HG03135 (cell line): ENCODE measurements at regions not wholly inside any gene's neighbourhood (a gene's known extent, or its start where the extent isn't known, plus 50 kb on each side); places are given as distances from the start of the nearest gene placed in this dataset.

Experiments
- ATAC-seq: cut with Tn5 transposase; IDR thresholded peaks from one replicate; pipeline ENCODE4 v1.9.1; 2021; ENCODE audit warnings: mild to moderate bottlenecking, moderate library complexity; ENCODE audit not compliant: unreplicated experiment

DNA sequence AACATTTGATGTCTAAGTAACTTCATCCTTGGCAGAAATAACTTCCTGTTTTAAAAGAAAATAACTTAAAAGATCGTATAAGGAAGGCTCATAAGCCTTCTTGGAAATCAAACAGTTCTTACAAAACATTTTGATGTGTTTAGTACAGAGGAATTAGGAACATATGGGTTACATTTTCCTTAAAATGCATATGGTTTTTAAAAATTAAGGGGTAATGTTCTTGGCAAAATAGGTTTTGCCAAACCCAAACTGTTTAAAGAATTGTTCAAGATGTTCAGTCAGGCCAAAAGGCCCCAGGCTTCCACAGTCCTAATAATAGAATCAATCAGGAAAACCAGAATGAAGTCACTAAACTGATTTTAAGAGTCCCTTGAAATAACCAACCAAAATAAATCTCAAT, 142.7 kb upstream of the SLC35B3 start:
- no peak for ATAC-seq

DNA sequence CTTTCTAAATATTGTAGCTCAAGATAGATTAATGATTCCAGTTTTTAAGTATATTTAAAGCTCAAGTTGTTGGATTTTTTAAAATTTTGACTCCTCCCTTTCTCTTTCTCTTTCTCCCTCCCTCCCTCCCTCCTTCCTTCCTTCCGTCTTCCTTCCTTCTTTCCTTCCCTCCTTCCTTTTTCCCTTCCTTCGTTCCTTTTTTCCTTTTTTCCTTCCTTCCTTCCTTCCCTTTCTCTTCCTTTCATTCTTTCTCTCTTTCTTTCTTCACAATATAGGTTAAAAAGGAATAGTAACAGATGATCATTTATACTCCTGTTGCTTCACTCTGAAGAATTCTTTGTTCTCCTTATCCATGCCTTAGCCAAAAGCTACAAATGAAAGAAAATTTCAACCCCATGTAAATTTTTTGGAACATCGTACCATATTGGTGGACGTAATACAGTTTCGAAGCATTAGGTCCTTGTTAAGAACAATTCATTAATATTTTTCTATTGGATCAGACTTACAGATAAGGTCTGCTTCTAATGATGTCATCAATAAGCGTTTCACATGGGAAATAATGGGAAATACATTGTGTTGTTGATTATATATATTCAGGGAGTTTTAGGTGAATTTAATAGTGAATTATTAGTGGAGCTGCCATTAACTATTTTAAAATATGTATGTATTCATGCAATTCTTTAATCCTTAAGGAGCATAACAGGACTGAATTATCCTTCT, 139.6 kb upstream of the SLC35B3 start:
- no peak for ATAC-seq

DNA sequence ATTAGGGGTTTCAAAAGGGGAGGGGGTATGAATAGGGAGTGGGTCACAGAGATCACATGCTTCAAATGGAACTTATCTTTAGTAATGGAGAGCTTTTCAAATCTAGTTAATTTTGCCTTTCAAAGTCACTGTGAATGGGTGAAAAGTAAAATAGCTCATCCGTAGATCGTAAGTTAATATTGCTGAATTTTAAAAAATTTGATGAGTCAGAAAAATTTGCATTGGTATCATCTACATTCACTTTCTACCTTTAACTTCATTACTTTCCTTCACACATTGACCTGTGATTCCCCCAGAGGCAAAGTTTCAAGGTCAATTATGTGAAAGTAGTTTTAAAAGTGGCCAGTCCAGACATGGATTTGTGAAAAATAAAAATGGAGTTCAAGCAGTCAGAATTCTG, 139.0 kb upstream of the SLC35B3 start:
- ATAC-seq = no peak

GRCh38 chr6:8570256-8570920, 135.0 kb upstream of the SLC35B3 start:
- no peak for ATAC-seq

DNA sequence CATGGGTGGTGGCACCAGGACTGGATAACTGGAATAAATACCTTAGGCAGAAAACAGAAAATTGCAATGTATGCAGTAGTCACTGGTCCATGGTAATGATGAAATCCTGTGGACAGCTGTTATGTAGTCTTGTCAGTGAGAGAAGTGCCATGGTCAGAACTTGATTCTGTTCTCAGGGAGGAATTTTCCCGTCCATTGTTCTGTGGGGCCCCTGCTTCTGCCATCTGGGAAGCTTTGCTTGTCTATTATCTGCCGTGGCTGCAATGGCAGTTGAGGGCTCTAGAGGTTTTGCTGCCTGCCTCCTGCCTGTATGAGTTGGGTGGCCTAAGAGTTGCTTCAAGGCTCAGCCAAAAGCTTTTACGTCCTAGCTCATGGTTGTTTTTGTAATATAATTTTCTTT, 126.8 kb upstream of the SLC35B3 start:
- ATAC-seq = no peak

- no peak for ATAC-seq
Measured at GRCh38 chr6:8558953-8559352, 123.6 kb upstream of the SLC35B3 start.

GRCh38 chr6:8557014-8557748, 121.8 kb upstream of the SLC35B3 start:
- ATAC-seq = no peak

GRCh38 chr6:8556370-8557013, 121.1 kb upstream of the SLC35B3 start:
- no peak for ATAC-seq

DNA sequence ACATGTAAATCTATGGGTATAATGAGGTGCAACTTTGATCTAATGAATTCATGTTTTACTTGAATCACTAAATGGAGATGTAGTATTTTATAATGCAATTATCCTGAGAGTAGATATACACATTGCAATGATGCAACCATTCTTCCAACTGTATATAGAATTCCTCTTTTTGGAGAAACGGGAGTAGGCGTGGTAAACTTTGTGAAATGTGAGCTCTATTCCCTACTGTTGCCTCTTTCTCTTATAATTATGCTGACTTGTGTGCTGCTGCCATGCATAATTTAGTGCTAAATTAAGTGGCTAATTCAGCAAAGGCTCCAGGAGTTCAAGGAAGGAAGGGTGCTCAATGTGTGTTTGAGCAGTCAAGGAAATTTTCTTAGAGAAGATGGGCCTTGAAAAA, 116.6 kb upstream of the SLC35B3 start:
- no peak for ATAC-seq

DNA sequence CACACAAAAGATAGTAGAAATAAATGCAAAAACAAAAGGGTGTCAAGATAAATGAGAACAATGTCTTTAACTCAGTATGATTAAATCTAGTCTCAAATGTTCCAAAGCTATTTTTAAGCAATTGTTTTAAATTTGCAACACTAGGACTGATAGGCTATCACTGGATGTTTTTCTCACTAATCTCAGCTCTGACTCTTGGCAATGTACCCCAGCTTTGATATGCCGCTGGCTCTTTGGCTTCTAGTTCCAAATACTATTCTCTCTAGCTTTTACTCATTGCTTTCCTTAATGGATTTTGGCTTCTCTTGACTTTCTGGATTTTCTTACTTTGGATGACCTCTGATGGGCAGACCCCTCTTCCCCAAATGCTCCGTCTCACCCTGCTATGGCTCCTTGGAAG, 116.0 kb upstream of the SLC35B3 start:
- ATAC-seq = no peak

GRCh38 chr6:8549074-8549790, 113.9 kb upstream of the SLC35B3 start:
- ATAC-seq = no peak

- ATAC-seq = no peak
Measured at GRCh38 chr6:8546496-8546895, 111.2 kb upstream of the SLC35B3 start.

- no peak for ATAC-seq
Measured at GRCh38 chr6:8545336-8545735, 110.0 kb upstream of the SLC35B3 start.

GRCh38 chr6:8543714-8544113, 108.4 kb upstream of the SLC35B3 start:
- no peak for ATAC-seq

GRCh38 chr6:8539453-8539852, 104.1 kb upstream of the SLC35B3 start:
- ATAC-seq = no peak

GRCh38 chr6:8536122-8536521, 100.8 kb upstream of the SLC35B3 start:
- ATAC-seq = no peak

GRCh38 chr6:8535519-8535918, 100.2 kb upstream of the SLC35B3 start:
- no peak for ATAC-seq

DNA sequence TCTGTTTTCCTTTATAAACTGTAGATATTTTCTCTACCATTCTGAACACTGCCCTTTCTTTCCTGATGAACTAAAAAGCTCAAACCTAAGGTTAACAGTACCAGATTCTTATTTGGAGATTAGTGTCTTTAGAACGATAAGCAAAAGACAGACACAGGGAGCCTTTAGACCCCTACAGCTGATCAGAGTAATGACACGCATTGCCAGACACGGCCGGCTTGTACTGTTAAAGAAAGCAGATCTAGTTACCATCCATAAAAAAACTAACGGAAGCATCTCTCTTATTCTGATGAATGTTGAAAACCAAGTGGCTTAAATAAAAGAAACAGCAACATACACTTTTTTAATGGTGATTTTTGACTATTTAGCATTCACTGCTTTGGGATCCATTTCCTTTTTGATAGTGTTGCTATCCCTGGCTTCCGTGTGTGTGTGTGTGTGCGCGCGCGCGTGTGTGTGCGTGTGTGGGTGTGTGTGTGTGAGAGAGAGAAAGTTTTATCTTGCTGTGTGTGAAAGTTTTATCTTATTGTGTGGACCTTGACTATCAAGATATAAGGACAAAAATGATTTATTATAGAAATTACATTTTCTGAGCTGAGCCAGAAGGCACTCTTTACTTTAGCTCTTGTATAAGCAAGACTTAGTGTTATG, 95.6 kb upstream of the SLC35B3 start:
- ATAC-seq = no peak

- ATAC-seq = no peak
Measured at GRCh38 chr6:8529250-8529649, 93.9 kb upstream of the SLC35B3 start.

DNA sequence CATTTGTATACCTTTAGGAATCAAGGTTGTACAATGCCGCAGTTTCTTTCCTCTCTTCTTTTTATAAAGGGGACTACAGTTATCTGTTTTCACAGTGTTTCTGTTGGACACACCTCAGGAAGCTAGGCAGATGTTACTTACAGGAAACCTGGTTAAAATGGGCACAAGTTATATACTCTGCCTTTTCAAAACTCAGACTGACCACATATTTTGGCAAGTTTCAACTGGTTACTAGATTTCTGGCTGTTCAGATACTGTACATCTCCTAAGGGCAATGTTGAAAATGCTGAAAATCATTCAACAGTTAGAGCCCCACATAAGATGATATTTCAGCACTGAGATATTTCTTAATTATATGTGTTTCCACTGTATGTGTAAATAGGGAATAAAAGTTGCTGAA, 92.5 kb upstream of the SLC35B3 start:
- no peak for ATAC-seq
